T-cell (primary cell): ENCODE measurements at regions not wholly inside any gene's neighbourhood (a gene's known extent, or its start where the extent isn't known, plus 50 kb on each side); places are given as distances from the start of the nearest gene placed in this dataset.
"Not testable (repeated sequence)": the region's sequence is repeated elsewhere in the genome, so short reads cannot be mapped to it uniquely, and the experiment has no call there.

ENCODE experiments used
- ATAC-seq, 4 experiments: fragments of 200-7000 bp in 3 of 4; fragments of 150-1000 bp in 1 of 4; cut with Tn5 transposase; replicated peaks in 1 of 4; 1 replicate in 3 of 4; 2 replicates in 1 of 4; pipeline ENCODE4 v1.10.0; 2021; ENCODE audit warnings: moderate library complexity in 3 of 4, mild to moderate bottlenecking in 2 of 4, moderate number of reproducible peaks in 1 of 4
- CTCF ChIA-PET, 2 donors: fragments of 300-600 bp; sonication (Branson Sonifier 250); formaldehyde crosslinking; loops; one replicate each; lab custom pipeline; 2022; ENCODE audit warnings: antibody characterized with exemption in 2 of 2; lab: Charles Lee
- POLR2A ChIA-PET, 2 donors: fragments of 300-600 bp; sonication (Branson Sonifier 250); formaldehyde crosslinking; loops; one replicate each; lab custom pipeline; 2022; ENCODE audit warnings: antibody characterized with exemption in 2 of 2; lab: Charles Lee
- DNase-seq, 35 experiments: peaks; one replicate each; pipeline versions ENCODE4 v3.0.0 to v3.0.0-alpha.2; 2013 to 2023
- H3K27ac ChIP-seq: one replicate; pipeline ENCODE4 v1.5.1; 2013; ENCODE audit warnings: low read length
- H3K27me3 ChIP-seq, 2 experiments: replicated peaks in 1 of 2; 1 replicate in 1 of 2; 2 replicates in 1 of 2; pipeline versions ENCODE4 v1.6.1 to v1.7.0; 2013; ENCODE audit warnings: low read length in 1 of 2, mixed read lengths in 1 of 2; ENCODE audit not compliant: control insufficient read depth in 2 of 2, insufficient read depth in 2 of 2; ENCODE audit errors: extremely low read depth in 1 of 2
- H3K36me3 ChIP-seq, 2 donors: 1 replicate in 1 of 2; 2 replicates in 1 of 2; pipeline versions ENCODE4 v1.6.1 to v1.7.0; 2013; ENCODE audit warnings: low read length in 1 of 2; ENCODE audit not compliant: control insufficient read depth in 2 of 2, insufficient read depth in 1 of 2; ENCODE audit errors: extremely low read depth in 1 of 2
- H3K4me1 ChIP-seq, 2 experiments: 1 replicate in 1 of 2; 2 replicates in 1 of 2; pipeline versions ENCODE4 v1.6.1 to v1.7.0; 2013; ENCODE audit warnings: low read length in 2 of 2, mixed read lengths in 1 of 2; ENCODE audit not compliant: insufficient read depth in 2 of 2, control insufficient read depth in 1 of 2; ENCODE audit errors: extremely low read depth in 1 of 2
- H3K4me3 ChIP-seq, 2 donors: 1 replicate in 1 of 2; 2 replicates in 1 of 2; pipeline versions ENCODE4 v1.5.1 to v1.7.0; 2013; ENCODE audit warnings: mild to moderate bottlenecking in 2 of 2, low read length in 1 of 2, moderate library complexity in 1 of 2; ENCODE audit not compliant: control insufficient read depth in 1 of 2; ENCODE audit errors: extremely low read depth in 1 of 2
- H3K9me3 ChIP-seq: 2 replicates; pipeline ENCODE4 v1.7.0; 2013
- H3K27ac Mint-ChIP-seq, 2 donors: one replicate each; pipeline ENCODE4 v1.8.0; 2020 to 2021; ENCODE audit warnings: mild to moderate bottlenecking in 2 of 2, mixed read lengths in 2 of 2
- H3K27me3 Mint-ChIP-seq, 2 donors: one replicate each; pipeline ENCODE4 v1.8.0; 2021 to 2022; ENCODE audit warnings: mixed read lengths in 2 of 2
- H3K36me3 Mint-ChIP-seq: one replicate; pipeline ENCODE4 v1.8.0; 2021; ENCODE audit warnings: mixed read lengths
- H3K4me1 Mint-ChIP-seq, 3 donors: one replicate each; pipeline ENCODE4 v1.8.0; 2020 to 2022; ENCODE audit warnings: mixed read lengths in 3 of 3, mild to moderate bottlenecking in 1 of 3
- H3K4me3 Mint-ChIP-seq, 3 donors: one replicate each; pipeline ENCODE4 v1.8.0; 2020 to 2022; ENCODE audit warnings: mild to moderate bottlenecking in 3 of 3, mixed read lengths in 3 of 3, moderate library complexity in 3 of 3
- H3K9me3 Mint-ChIP-seq, 3 donors: one replicate each; pipeline ENCODE4 v1.8.0; 2020 to 2022; ENCODE audit warnings: mixed read lengths in 3 of 3
- WGBS: methylation state at CpG from one replicate; pipeline ENCODE4 v1.1.5; 2013; ENCODE audit warnings: missing lambda C conversion rate; ENCODE audit not compliant: insufficient coverage; 5-methylcytosine and 5-hydroxymethylcytosine counted together

- H3K27ac Mint-ChIP-seq: no peak overlapping the region
- Histone ChIP-seq H3K4me3 (no peak overlapping the region), H3K4me1 (no peaks in the 10 kb centered on the region), H3K36me3 (no peaks in the 10 kb centered on the region), H3K9me3 (no peaks in the 10 kb centered on the region), H3K27ac (no peak overlapping the region), H3K27me3 (no peaks in the 10 kb centered on the region)
- H3K9me3 Mint-ChIP-seq: peaks cover 6 to 17% (median 8%) of the 10 kb centered on the region in 3 donors
- no peak overlapping the region for H3K4me3 Mint-ChIP-seq
- CTCF ChIA-PET: no interaction called here
- POLR2A ChIA-PET: no interaction called here
- no peak for DNase-seq
- H3K27me3 Mint-ChIP-seq: no peaks in the 10 kb centered on the region
- no peaks in the 10 kb centered on the region for H3K36me3 Mint-ChIP-seq
- peaks cover 0 to 2% (median 0%) of the 10 kb centered on the region in 3 donors for H3K4me1 Mint-ChIP-seq
- no peak for ATAC-seq
Measured at GRCh38 chr2:160756481-160756880, 262.9 kb upstream of the RBMS1 start.

- peaks cover 2 to 11% (median 8%) of the 10 kb centered on the region in 3 donors for H3K9me3 Mint-ChIP-seq
- H3K4me1 Mint-ChIP-seq, H3K36me3 ChIP-seq, ATAC-seq, H3K36me3 Mint-ChIP-seq, CTCF ChIA-PET, H3K4me1 ChIP-seq, DNase-seq, H3K4me3 Mint-ChIP-seq, H3K27ac ChIP-seq, H3K27ac Mint-ChIP-seq, POLR2A ChIA-PET, H3K4me3 ChIP-seq, H3K27me3 ChIP-seq, H3K9me3 ChIP-seq: not testable (repeated sequence)
- peaks cover 0 to 17% of the 10 kb centered on the region in 2 donors for H3K27me3 Mint-ChIP-seq
- WGBS: 94% methylated on average over 16 of the region's 26 CpGs
Measured at GRCh38 chr2:160762493-160763128, 269.0 kb upstream of the RBMS1 start.

DNA sequence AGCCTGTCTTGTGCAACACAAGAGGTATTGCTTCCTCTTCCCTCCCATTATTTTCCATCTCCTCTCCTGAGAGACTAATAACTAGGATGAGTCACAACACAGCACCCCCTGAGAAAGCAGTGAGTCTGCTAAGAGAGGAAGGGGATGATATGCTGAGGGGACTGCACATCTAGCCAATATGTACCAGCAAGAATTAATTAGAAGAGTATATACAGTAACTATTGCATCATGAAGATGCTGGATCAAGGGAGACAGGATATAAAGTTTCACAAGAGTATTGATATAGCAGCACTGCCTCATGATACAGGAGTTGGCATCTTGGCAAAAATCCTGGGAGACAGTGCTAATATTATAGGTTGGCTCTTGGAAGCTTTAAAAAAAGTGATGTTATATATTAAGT, 289.9 kb upstream of the RBMS1 start:
- POLR2A ChIA-PET: no interaction called here
- H3K4me1 ChIP-seq: no peaks in the 10 kb centered on the region
- no peaks in the 10 kb centered on the region for H3K36me3 ChIP-seq
- no peaks in the 10 kb centered on the region for H3K27me3 ChIP-seq
- CTCF ChIA-PET: no interaction called here
- H3K27ac ChIP-seq: no peak overlapping the region
- Mint-ChIP-seq H3K4me3 (no peak overlapping the region), H3K4me1 (no peaks in the 10 kb centered on the region), H3K27ac (no peak overlapping the region), H3K36me3 (no peaks in the 10 kb centered on the region), H3K27me3 (no peaks in the 10 kb centered on the region), H3K9me3 (peaks cover 0 to 23% (median 7%) of the 10 kb centered on the region in 3 donors)
- H3K9me3 ChIP-seq: no peaks in the 10 kb centered on the region
- H3K4me3 ChIP-seq: no peak overlapping the region
- DNase-seq (no peak), ATAC-seq (no peak)

DNA sequence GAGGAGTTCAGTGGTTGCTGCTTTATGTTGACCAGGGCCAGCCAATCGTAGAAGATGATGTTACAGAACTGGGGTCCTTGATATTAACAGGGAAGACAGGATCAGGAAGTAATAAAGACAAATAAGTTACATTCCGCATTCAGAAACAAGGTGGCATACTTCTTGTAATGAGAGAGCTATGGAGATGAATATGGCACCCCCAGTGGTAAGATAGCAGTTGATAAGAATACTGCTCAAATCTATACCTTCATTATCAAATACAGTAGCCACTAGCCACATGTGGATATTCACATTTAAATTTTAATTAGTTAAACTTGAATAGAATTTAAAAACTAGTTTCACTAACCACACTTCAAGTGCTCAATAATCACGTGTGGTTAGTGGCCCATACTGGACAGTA, 290.4 kb upstream of the RBMS1 start:
- DNase-seq (no peak), ATAC-seq (no peak)
- POLR2A ChIA-PET: interaction anchor here in 1 of 2 donors (0.6 kb wide), 1 partner anchor 41 kb away, joined by 3 read pairs; no protein-coding TSS in a partner anchor
- Mint-ChIP-seq H3K4me1 (no peaks in the 10 kb centered on the region), H3K4me3 (no peak overlapping the region), H3K27me3 (no peaks in the 10 kb centered on the region), H3K27ac (no peak overlapping the region), H3K9me3 (peaks cover 0 to 18% (median 4%) of the 10 kb centered on the region in 3 donors), H3K36me3 (no peaks in the 10 kb centered on the region)
- H3K36me3 ChIP-seq: no peaks in the 10 kb centered on the region
- H3K9me3 ChIP-seq: no peaks in the 10 kb centered on the region
- no peaks in the 10 kb centered on the region for H3K4me1 ChIP-seq
- CTCF ChIA-PET: no interaction called here
- H3K4me3 ChIP-seq: no peak overlapping the region
- WGBS: no CpG with 5 or more reads among the region's 3 CpGs
- no peak overlapping the region for H3K27ac ChIP-seq
- H3K27me3 ChIP-seq: no peaks in the 10 kb centered on the region

GRCh38 chr2:160790738-160791137, 297.1 kb upstream of the RBMS1 start:
- ChIA-PET CTCF (no interaction called here), POLR2A (interaction anchor here in 1 of 2 donors (0.6 kb wide), 1 partner anchor 209 kb away, joined by 3 read pairs; no protein-coding TSS in a partner anchor)
- DNase-seq: no peak
- no peaks in the 10 kb centered on the region for H3K27me3 ChIP-seq
- Mint-ChIP-seq H3K36me3 (no peaks in the 10 kb centered on the region), H3K27me3 (no peaks in the 10 kb centered on the region), H3K27ac (no peak overlapping the region), H3K4me1 (peaks cover 0 to 2% (median 0%) of the 10 kb centered on the region in 3 donors), H3K4me3 (no peak overlapping the region), H3K9me3 (no peaks in the 10 kb centered on the region)
- no peak for ATAC-seq
- H3K4me1 ChIP-seq: no peaks in the 10 kb centered on the region
- no peaks in the 10 kb centered on the region for H3K36me3 ChIP-seq
- H3K4me3 ChIP-seq: no peak overlapping the region
- no peaks in the 10 kb centered on the region for H3K9me3 ChIP-seq
- WGBS: no CpG with 5 or more reads among the region's 2 CpGs
- no peak overlapping the region for H3K27ac ChIP-seq

DNA sequence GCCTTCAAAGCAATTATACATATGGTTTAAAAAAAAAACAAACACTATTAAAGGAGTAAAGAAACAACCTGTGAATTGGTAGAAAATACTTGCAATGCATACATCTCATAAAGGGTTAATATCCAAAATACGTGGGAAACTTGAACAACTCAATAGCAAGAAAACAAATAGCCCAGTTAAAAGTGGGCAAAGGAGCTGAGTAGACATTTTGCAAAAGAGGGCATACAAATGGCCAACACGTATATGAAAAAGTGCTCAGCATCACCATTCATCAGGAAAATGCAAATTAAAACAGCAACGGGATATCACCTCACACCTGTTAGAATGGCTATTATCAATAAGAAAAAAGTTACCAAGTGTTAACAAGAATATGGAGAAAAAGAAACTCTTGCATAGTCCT, 298.3 kb upstream of the RBMS1 start:
- Mint-ChIP-seq H3K36me3 (no peaks in the 10 kb centered on the region), H3K27me3 (no peaks in the 10 kb centered on the region), H3K4me1 (peaks cover 0 to 2% (median 0%) of the 10 kb centered on the region in 3 donors), H3K27ac (no peak overlapping the region), H3K9me3 (no peaks in the 10 kb centered on the region), H3K4me3 (no peak overlapping the region)
- H3K9me3 ChIP-seq: no peaks in the 10 kb centered on the region
- H3K4me3 ChIP-seq: no peak overlapping the region
- H3K27me3 ChIP-seq: no peaks in the 10 kb centered on the region
- no peaks in the 10 kb centered on the region for H3K4me1 ChIP-seq
- DNase-seq (no peak), ATAC-seq (no peak)
- no CpG with 5 or more reads among the region's 3 CpGs for WGBS
- CTCF ChIA-PET: no interaction called here
- no peaks in the 10 kb centered on the region for H3K36me3 ChIP-seq
- no peak overlapping the region for H3K27ac ChIP-seq
- POLR2A ChIA-PET: no interaction called here

DNA sequence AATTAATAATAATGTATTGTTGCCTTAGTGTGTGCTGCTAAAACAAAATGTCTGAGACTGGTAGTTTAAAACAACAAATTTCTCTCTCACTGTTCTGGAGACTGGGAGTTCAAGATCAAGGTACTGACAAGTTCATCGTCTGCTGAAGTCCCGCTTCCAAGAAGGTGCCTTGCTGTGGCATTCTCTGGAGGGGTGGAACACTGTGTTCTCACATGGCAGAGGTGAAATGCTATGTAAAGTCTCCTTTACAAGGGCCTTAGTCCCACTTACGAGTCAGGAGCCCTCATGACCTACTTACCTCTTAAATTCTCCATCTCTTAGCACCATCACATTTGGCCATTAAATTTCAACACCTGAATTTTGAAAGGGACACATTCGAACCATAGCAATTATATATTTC, 299.2 kb upstream of the RBMS1 start:
- Mint-ChIP-seq H3K27ac (no peak overlapping the region), H3K27me3 (no peaks in the 10 kb centered on the region), H3K9me3 (peaks cover 2 to 4% (median 3%) of the 10 kb centered on the region in 3 donors), H3K36me3 (peaks cover 4% of the 10 kb centered on the region), H3K4me1 (peaks cover 0 to 2% (median 0%) of the 10 kb centered on the region in 3 donors), H3K4me3 (no peak overlapping the region)
- H3K27ac ChIP-seq: no peak overlapping the region
- H3K36me3 ChIP-seq: no peaks in the 10 kb centered on the region
- H3K4me1 ChIP-seq: no peaks in the 10 kb centered on the region
- H3K4me3 ChIP-seq: no peak overlapping the region
- H3K9me3 ChIP-seq: no peaks in the 10 kb centered on the region
- POLR2A ChIA-PET: no interaction called here
- ATAC-seq: no peak
- WGBS: no CpG with 5 or more reads among the region's 4 CpGs
- H3K27me3 ChIP-seq: no peaks in the 10 kb centered on the region
- no peak for DNase-seq
- CTCF ChIA-PET: no interaction called here
